PC-9 (cell line): ENCODE measurements at regions not wholly inside any gene's neighbourhood (a gene's known extent, or its start where the extent isn't known, plus 50 kb on each side); places are given as distances from the start of the nearest gene placed in this dataset.

ENCODE experiments used
- BruUV-seq: library from RNA; stranded (reverse); fragments of 400-500 nt; replicated peaks from 2 replicates; lab custom pipeline; 2021; lab: Mats Ljungman, UMichigan
- CTCF ChIA-PET: fragments of 300-600 bp; sonication (Branson Sonifier 250); formaldehyde crosslinking; loops from one replicate; lab custom pipeline; 2022; ENCODE audit warnings: antibody characterized with exemption; lab: Charles Lee
- POLR2A ChIA-PET: fragments of 300-600 bp; sonication (Branson Sonifier 250); formaldehyde crosslinking; loops from one replicate; lab custom pipeline; 2022; ENCODE audit warnings: antibody characterized with exemption; ENCODE audit not compliant: unreplicated experiment; lab: Charles Lee
- DNase-seq, 2 experiments: peaks; one replicate each; pipeline versions ENCODE4 v3.0.0 to v3.0.0-alpha.2; 2015 to 2022; ENCODE audit warnings: mixed read lengths in 1 of 2
- H2AFZ ChIP-seq: fragments of 200-600 bp; sonication (generic); 2 replicates; pipeline ENCODE4 v1.8.1; 2017; ENCODE audit warnings: antibody characterized with exemption
- H3F3A ChIP-seq: fragments of 200-600 bp; sonication (generic); 2 replicates; pipeline ENCODE4 v1.8.1; 2017; ENCODE audit warnings: antibody characterized with exemption, mild to moderate bottlenecking, low read depth; ENCODE audit not compliant: insufficient read depth
- H3K27ac ChIP-seq: fragments of 200-600 bp; sonication (generic); 2 replicates; pipeline ENCODE4 v1.6.1; 2016; ENCODE audit warnings: mixed run types
- H3K27me3 ChIP-seq: fragments of 200-600 bp; sonication (generic); 2 replicates; pipeline ENCODE4 v1.6.1; 2016; ENCODE audit warnings: low read depth, mixed run types; ENCODE audit not compliant: insufficient read depth
- H3K36me3 ChIP-seq: fragments of 200-600 bp; sonication (generic); 2 replicates; pipeline ENCODE4 v1.6.1; 2016; ENCODE audit warnings: low read depth, mixed run types
- H3K4me1 ChIP-seq: fragments of 200-600 bp; sonication (generic); replicated peaks from 2 replicates; pipeline ENCODE4 v1.6.1; 2016; ENCODE audit warnings: mixed run types; ENCODE audit not compliant: insufficient read depth
- H3K4me2 ChIP-seq: fragments of 200-600 bp; sonication (generic); 2 replicates; pipeline ENCODE4 v1.6.1; 2017; ENCODE audit warnings: mixed run types
- H3K4me3 ChIP-seq: fragments of 200-600 bp; sonication (generic); 2 replicates; pipeline ENCODE4 v1.6.1; 2016; ENCODE audit warnings: mixed run types
- H3K79me2 ChIP-seq: fragments of 200-600 bp; sonication (generic); 2 replicates; pipeline ENCODE4 v1.6.1; 2017; ENCODE audit warnings: low read depth, mixed run types
- H3K9me2 ChIP-seq: fragments of 200-600 bp; sonication (generic); 2 replicates; pipeline ENCODE4 v1.8.1; 2017; ENCODE audit warnings: mild to moderate bottlenecking; ENCODE audit not compliant: insufficient read depth
- H3K9me3 ChIP-seq: fragments of 200-600 bp; sonication (generic); 2 replicates; pipeline ENCODE4 v1.8.1; 2016; ENCODE audit warnings: low read depth; ENCODE audit not compliant: insufficient read depth
- H4K20me1 ChIP-seq: fragments of 200-600 bp; sonication (generic); 2 replicates; pipeline ENCODE4 v1.8.1; 2017; ENCODE audit not compliant: insufficient read depth
- CTCF ChIP-seq: fragments of 200-600 bp; sonication (generic); conservative IDR thresholded peaks from 2 replicates; pipeline ENCODE4 v1.6.1; 2017; ENCODE audit warnings: mixed run types, antibody characterized with exemption, mild to moderate bottlenecking, moderate library complexity
- EZH2 ChIP-seq: fragments of 200-600 bp; sonication (generic); IDR thresholded peaks from 2 replicates; pipeline ENCODE4 v1.8.0; 2017; ENCODE audit warnings: antibody characterized with exemption, low read depth
- intact Hi-C: fragments of 100-400 bp; cut with micrococcal nuclease; formaldehyde crosslinking; loops from one replicate; pipeline ENCODE4 v1.10.0; 2022; ENCODE audit not compliant: unreplicated experiment

GRCh38 chr2:183383854-183384253 lies 259.6 kb downstream of the NUP35 start:
- ChIA-PET CTCF (no interaction called here), POLR2A (no interaction called here)

GRCh38 chr2:183389546-183390080 lies 265.4 kb downstream of the NUP35 start:
- intact Hi-C loops, result no loop called here
- Histone ChIP-seq H3K36me3 (no peaks in the 10 kb centered on the region), H3K4me2 (no peak overlapping the region), H3F3A (no peaks in the 10 kb centered on the region), H3K27me3 (no peaks in the 10 kb centered on the region), H3K9me3 (no peaks in the 10 kb centered on the region; the same call in 1 of the 2 replicates), H3K27ac (no peak overlapping the region), H3K79me2 (no peaks in the 10 kb centered on the region), H2AFZ (no peak overlapping the region), H3K9me2 (no peaks in the 10 kb centered on the region), H3K4me1 (no peaks in the 10 kb centered on the region), H4K20me1 (no peaks in the 10 kb centered on the region), H3K4me3 (no peak overlapping the region)
- TF ChIP-seq CTCF (no peak), EZH2 (no peak)
- DNase-seq, result no peak
- POLR2A ChIA-PET, result no interaction called here
- CTCF ChIA-PET, result no interaction called here
- BruUV-seq, result no TSS peak

More at GRCh38 chr2:183383854-183384253, 259.6 kb downstream of the NUP35 start:
- no peaks in the 10 kb centered on the region for H3F3A ChIP-seq
- no peaks in the 10 kb centered on the region for H3K27me3 ChIP-seq
- H3K9me2 ChIP-seq, result no peaks in the 10 kb centered on the region
- TF ChIP-seq EZH2, result no peak
- TF ChIP-seq CTCF, result no peak
- H3K27ac ChIP-seq, result no peak overlapping the region
- intact Hi-C loops, result no loop called here
- no TSS peak for BruUV-seq
- no peak overlapping the region for H3K4me2 ChIP-seq
- no peaks in the 10 kb centered on the region for H4K20me1 ChIP-seq
- no peak for DNase-seq
- H2AFZ ChIP-seq, result no peak overlapping the region
- H3K9me3 ChIP-seq, result no peaks in the 10 kb centered on the region; the same call in 1 of the 2 replicates
- H3K36me3 ChIP-seq, result no peaks in the 10 kb centered on the region
- H3K79me2 ChIP-seq, result no peaks in the 10 kb centered on the region
- H3K4me1 ChIP-seq, result no peaks in the 10 kb centered on the region
- no peak overlapping the region for H3K4me3 ChIP-seq

- DNase-seq, result no peak
- no peaks in the 10 kb centered on the region for H3F3A ChIP-seq
Observed at GRCh38 chr2:183390109-183390508, 265.9 kb downstream of the NUP35 start.

More at GRCh38 chr2:183390109-183390508, 265.9 kb downstream of the NUP35 start:
- POLR2A ChIA-PET, result no interaction called here
- CTCF ChIA-PET, result no interaction called here
- Histone ChIP-seq H3K9me3 (no peaks in the 10 kb centered on the region; the same call in 1 of the 2 replicates), H2AFZ (no peak overlapping the region), H3K9me2 (no peaks in the 10 kb centered on the region), H3K27me3 (no peaks in the 10 kb centered on the region), H3K4me1 (no peaks in the 10 kb centered on the region), H3K27ac (no peak overlapping the region), H3K4me2 (no peak overlapping the region), H3K36me3 (no peaks in the 10 kb centered on the region), H3K4me3 (no peak overlapping the region), H4K20me1 (no peaks in the 10 kb centered on the region), H3K79me2 (no peaks in the 10 kb centered on the region)
- intact Hi-C loops, result no loop called here
- TF ChIP-seq CTCF, result no peak
- no peak for TF ChIP-seq EZH2
- BruUV-seq, result no TSS peak
